Fibroblast of skin of left biceps (primary cell): ENCODE measurements at regions not wholly inside any gene's neighbourhood (a gene's known extent, or its start where the extent isn't known, plus 50 kb on each side); places are given as distances from the start of the nearest gene placed in this dataset.
"Not testable (repeated sequence)": the region's sequence is repeated elsewhere in the genome, so short reads cannot be mapped to it uniquely, and the experiment has no call there.

Source experiments
- DNase-seq, 2 experiments: peaks; one replicate each; pipeline ENCODE4 v3.0.0-alpha.2; 2013; ENCODE audit warnings: low read depth in 2 of 2

GRCh38 chr7:12004581-12004980 is 172.6 kb upstream of the THSD7A start:
- DNase-seq: no peak

- no peak for DNase-seq
Observed at GRCh38 chr7:12007576-12007975, 175.6 kb upstream of the THSD7A start.

GRCh38 chr7:12013983-12014382 is 182.0 kb upstream of the THSD7A start:
- DNase-seq: no peak

- no peak for DNase-seq
Observed at GRCh38 chr7:12016439-12016838, 184.4 kb upstream of the THSD7A start.

GRCh38 chr7:12017046-12017445 is 185.0 kb upstream of the THSD7A start:
- no peak for DNase-seq

GRCh38 chr7:12022011-12022410 is 189.1 kb upstream of the TMEM106B start:
- not testable (repeated sequence) for DNase-seq

- no peak for DNase-seq
Observed at GRCh38 chr7:12025246-12025645, 185.8 kb upstream of the TMEM106B start.

- DNase-seq: peak; percentile 29 to 33
Observed at GRCh38 chr7:12028508-12028907, 182.6 kb upstream of the TMEM106B start.

GRCh38 chr7:12030116-12030515 is 181.0 kb upstream of the TMEM106B start:
- peak in 1 of 2 experiments; percentile 20 for DNase-seq

- DNase-seq: no peak
Observed at GRCh38 chr7:12031186-12031585, 179.9 kb upstream of the TMEM106B start.

GRCh38 chr7:12031638-12032037 is 179.5 kb upstream of the TMEM106B start:
- DNase-seq: peak; percentile 31

GRCh38 chr7:12032146-12032545 is 178.9 kb upstream of the TMEM106B start:
- DNase-seq: no peak

GRCh38 chr7:12043457-12043856 is 167.6 kb upstream of the TMEM106B start:
- not testable (repeated sequence) for DNase-seq

- no peak for DNase-seq
Observed at GRCh38 chr7:12052211-12052610, 158.9 kb upstream of the TMEM106B start.

- no peak for DNase-seq
Observed at GRCh38 chr7:12053561-12053960, 157.5 kb upstream of the TMEM106B start.

- DNase-seq: no peak
Observed at GRCh38 chr7:12054830-12055229, 156.3 kb upstream of the TMEM106B start.

- no peak for DNase-seq
Observed at GRCh38 chr7:12056381-12056780, 154.7 kb upstream of the TMEM106B start.

- no peak for DNase-seq
Observed at GRCh38 chr7:12056977-12057376, 154.1 kb upstream of the TMEM106B start.

- no peak for DNase-seq
Observed at GRCh38 chr7:12062062-12062461, 149.0 kb upstream of the TMEM106B start.

GRCh38 chr7:12064586-12065127 is 146.4 kb upstream of the TMEM106B start:
- no peak for DNase-seq

GRCh38 chr7:12066004-12066403 is 145.1 kb upstream of the TMEM106B start:
- DNase-seq: no peak

GRCh38 chr7:12066521-12066920 is 144.6 kb upstream of the TMEM106B start:
- DNase-seq: no peak

- DNase-seq: peak; percentile 3
Observed at GRCh38 chr7:12067156-12067831, 143.8 kb upstream of the TMEM106B start.

- no peak for DNase-seq
Observed at GRCh38 chr7:12069757-12070156, 141.3 kb upstream of the TMEM106B start.
